NCI-H345 treated with DMSO at 0.1 percent for 48 hours (cell line): ENCODE measurements at regions not wholly inside any gene's neighbourhood (a gene's known extent, or its start where the extent isn't known, plus 50 kb on each side); places are given as distances from the start of the nearest gene placed in this dataset.
"Not testable (repeated sequence)": the region's sequence is repeated elsewhere in the genome, so short reads cannot be mapped to it uniquely, and the experiment has no call there.

Experiments used
- DNase-seq: peaks from one replicate; lab custom pipeline; 2025; ENCODE audit not compliant: unreplicated experiment; lab: John Stamatoyannopoulos, UW

DNA sequence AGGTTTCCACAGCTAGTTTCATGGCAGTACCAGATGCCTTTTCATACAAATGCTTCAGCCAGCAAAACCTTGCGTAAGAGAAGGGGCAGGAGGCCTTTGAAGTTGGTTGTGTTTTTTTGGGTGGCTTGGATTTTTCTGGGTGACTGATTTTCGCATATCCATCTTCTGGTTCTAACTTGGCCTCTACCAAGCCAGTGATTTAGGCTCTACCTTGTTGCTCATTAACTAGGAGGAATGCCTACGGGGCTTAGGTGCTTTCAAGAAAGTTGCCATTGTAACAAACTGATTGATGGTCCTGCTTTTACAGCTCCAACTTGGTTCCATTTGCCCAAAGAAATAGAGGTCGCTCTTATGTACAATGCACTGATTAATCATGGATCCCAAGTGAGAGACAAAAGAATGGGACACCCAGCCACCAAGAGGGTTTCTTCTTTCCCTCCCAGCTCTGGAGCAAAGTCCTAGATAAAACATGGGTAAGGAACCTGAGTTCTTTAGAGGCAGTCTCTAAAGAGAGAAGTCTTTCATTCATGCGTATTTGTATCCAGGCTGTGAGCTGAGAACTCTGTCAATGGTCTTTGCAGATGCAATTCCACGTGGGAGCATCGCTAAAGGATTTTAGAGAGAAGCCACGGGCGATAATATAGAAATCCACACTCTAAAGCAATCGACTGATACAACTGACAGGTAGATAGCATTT, 92.1 kb upstream of the FGFR2 start:
- DNase-seq: no peak

DNA sequence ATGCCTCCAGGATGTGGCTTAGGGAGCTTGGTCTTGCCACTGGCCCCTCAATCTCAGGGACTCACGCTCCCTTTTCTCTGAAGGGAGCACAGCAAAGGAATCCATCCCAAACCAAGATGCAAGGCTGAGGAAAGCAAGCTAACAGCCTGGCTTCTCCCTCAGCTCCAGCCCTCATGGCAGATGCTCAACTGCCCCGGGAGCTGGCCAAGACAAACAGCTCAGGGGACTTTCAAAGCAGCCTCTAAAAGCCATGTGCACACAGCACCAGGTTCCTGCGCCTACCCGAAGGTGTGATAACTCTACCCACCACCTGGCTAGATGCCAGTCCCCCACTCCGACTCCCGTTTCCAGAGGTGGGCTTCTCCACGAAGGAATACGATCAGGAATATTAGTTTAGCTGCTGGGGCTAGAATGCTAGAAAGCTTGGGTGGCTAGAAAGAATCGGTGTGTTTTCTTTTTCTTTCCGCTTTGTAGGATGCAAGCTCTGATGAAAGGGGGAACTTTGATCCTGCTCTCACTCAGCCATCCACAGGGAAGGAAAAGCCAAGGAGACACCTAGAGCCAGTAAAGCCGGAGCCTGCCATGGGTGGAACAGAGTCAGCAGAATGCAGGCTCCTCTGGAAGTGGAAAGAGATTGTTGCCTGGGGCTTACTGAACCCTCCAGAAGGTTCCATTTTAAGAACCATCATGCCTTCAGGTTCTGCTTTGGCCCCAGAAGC, 89.0 kb upstream of the FGFR2 start:
- no peak for DNase-seq

DNA sequence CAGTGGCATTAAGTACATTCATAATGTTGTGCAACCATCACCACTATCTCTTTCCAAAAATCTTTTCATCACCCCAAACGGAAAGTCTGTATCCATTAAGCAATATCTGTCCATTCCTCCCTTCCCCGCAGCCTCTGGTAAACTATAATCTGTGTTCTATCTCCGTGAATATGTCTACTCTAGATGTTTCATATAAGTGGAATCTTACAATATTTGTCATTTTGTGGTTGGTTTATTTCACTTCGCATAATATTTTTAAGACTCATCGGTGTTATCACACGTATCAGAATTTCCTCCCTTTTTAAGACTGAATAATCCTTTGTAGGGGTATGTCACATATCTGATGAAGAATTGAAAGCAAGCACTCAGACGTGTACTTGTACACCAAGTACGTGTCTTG, 86.0 kb upstream of the FGFR2 start:
- no peak for DNase-seq

DNA sequence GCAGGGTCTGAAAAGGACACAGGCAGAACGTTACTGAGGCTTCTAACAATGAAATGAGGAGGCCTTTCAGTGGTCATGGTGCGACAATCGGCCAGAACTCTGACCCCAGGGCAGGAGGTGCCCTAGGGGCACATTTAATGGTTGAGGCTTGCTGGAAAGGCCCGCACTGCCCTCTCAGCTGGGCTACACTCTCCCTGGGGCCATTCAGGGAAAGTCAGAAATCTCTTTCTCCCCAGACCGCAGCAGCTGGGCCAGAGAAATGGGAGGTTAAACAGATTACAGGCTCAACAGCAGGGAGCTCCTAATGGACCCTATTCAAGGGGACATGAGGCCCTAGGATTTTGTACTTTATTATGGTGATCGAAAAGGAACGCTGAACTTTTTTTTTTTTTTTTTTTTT, 85.6 kb upstream of the FGFR2 start:
- DNase-seq: no peak

DNA sequence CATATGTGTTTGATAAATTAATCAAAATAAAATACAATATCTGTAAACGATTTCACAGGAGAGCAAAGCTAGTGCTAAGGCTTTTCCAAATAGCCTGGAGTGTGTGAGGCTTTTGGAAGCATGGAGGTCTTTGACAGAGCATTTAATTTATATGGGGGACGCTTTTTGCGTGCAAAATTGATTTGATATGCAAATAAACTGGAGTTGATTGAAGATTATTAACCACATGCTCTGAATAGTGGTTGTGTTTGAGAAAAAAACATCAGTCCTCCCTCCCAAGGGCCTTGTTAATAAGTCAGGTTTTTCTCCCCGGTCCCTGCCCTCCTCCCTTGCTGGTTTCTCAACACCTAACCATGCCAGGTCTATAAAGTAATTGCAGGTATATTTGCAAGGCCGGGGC, 85.1 kb upstream of the FGFR2 start:
- no peak for DNase-seq

DNA sequence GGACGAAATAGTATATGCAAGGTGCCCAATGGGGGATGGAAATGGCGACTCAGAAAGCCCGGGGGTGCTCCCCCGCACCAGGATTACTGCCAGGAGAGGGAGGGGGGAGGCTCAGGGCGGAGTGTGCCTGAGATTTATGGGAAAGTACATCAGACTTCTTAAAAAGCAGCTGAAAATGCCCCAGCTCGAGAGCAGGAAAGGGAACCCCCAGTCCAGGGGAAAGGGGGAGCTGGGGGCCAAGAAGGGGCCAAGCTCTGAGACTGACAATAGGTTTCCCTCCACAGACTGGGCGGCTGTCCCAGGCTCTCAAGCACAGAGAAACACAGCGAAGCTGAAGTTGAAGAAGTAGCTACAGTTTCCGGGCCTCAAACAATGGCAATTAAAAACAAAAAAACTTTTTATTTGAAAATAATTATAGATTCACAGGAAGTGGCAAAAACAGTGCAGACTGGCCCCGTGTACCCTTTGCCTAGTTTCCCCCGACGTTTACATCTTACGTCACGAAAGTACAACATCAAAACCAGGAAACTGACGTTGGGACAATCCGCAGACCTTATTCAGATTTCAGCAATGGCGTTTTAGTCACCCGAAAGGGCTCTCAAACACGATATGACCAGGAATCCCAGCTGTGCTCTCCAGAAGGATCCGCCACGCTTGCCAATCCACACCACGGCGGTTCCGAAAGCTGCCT, 83.9 kb upstream of the FGFR2 start:
- DNase-seq: no peak

DNA sequence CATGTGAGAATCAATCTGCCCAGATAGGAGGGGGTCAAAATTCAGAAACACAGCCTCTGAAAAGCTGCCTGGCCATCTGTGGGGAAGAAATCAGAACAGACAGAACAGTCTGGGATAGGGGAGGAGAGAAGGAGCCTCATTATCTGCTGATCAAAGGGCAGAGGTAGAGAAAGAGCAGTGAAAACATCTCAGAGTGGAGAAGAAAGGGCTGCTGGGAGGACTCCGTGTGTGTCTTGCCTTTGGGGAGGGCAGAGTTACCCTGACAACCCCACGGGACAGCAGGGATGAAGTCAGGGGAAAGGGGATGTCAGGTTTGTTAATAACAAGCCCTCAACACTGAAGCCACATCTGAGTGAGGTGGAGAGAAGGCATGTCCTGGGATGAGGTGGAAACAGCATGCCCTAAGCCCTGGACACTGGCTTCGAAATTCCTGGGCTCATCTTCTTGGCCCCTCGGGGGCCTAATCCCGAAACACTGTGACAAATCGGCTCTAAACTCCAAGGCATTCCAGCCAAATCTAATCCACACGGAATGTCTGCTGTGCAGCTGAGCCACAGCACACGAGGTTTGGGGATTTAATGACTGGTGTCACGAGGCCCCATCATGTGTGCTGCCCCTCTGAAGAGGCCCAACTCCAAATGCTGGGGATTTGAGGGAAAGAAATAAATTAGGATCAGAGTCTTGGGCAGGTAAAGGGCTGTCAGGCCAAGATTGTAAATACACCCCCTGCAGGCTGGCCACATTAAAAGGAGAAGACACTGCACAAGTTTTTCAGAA, 82.8 kb upstream of the FGFR2 start:
- DNase-seq: no peak

DNA sequence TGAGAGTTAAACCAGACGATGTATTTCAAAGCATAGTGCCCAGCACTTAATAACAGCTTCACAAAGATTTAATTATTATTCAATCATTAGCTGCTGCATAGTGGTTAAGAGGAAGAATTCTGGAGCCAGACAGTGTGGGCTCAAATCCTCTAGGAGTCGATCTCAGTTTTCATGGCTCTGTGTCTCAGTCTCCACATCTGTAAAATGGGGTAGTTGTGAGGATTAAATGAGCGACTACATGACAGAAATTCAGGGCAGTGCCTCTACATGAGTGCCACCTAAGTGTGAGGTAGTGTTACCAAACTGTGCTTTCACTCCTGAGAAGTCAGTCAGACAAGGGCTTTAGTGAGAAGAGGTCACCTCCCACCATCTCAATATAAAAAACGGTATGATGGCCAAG, 81.7 kb upstream of the FGFR2 start:
- no peak for DNase-seq

DNA sequence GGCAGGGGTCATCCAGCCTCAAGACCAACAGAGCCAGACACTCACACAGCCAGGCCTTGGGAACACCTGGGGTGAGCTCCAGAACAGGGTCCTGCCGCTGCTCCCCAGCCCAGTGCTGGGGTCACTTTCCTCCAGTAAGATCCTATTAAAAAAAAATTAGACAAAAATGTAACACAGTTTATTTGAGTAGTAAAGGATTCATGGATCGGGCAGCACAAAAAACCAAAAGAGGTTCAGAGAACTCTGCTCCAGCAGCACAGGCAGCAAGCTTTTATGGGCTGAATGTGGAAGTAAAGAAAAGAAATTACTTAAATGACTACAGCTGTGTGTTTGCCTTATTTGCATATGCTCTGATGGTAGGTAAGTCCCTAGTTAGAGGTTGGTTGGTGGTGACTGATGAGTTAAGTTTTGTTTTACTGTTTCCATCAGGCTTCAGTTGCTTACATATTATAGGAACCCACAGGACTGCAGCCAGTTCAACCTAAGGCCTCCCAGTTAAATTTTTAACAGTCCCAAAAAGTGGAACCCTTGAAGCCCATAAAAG, 80.5 kb upstream of the FGFR2 start:
- DNase-seq: no peak

DNA sequence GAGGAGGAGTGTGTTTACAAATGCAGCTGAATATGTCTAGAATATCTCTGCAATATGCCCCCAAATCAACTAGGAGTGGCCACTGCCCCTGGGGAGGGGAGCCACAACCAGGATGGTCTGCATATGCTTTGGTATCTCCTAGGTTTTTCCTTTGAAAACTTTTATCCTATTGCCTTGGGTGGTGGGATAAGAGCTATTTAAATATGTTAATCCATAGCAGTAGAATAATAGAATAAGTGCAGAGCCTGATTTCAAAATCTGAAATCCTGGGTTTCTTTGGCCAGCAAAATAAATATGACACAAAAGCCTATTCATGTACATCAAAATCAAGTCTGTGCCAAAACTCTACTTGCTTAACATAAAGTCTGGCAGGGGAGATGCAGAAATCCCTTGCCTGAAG, 79.6 kb upstream of the FGFR2 start:
- DNase-seq: no peak

DNA sequence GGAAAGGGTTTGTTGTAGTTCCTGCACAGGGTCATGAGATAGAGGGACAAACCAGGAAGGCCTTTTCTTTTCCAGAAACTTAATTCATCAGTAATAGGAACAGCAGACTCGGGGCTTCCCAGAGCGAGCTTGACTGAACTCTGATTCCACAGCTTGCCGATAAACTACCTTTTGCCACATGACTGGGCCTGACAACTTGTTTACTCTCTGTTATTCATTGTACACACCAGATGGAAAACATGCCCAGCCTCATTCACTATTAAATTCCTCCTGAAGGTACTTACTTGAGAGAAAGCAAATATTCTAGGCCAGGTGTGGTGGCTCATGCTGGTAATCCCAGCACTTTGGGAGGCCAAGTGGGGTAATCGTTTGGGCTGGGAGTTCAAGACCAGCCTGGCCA, 77.1 kb upstream of the FGFR2 start:
- no peak for DNase-seq

DNA sequence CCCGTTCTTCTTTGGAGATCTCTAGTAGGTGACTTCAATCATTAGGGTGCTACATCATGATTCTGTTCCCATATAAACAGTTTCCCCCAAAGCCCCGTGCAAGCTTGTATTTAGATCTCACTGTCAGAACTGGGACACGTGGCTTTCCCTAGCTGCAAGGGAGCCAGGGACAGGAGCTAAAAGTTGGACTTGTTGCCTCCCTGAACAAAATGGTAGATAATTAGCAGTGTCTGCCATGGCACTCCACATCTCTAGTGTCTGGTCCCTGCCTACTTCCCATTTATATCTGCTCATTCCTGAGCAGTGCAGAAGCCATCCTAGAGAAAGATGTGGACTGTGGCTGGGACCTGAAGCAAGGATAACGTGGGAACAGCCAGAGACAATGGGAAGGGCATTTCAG, 76.6 kb upstream of the FGFR2 start:
- no peak for DNase-seq

DNA sequence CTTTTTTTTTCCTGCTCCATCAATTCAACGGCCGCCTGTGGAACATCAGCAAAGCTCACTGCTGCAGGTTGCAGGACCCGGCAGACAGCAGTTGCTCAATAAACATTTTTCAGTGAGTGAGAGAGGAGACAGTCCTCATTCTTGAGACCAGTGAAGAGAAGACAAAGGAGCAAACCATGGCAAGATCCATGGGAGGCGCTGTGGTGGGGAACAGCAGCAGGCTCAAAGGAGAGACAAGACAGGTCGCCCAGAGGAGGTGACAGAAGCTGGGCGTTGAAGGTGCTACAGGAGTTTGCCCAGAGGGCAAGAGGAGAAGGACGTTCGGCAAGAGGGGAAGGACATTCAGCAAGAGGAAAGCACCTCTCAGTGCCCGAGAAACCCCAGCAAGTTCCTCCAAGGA, 74.5 kb upstream of the FGFR2 start:
- no peak for DNase-seq

DNA sequence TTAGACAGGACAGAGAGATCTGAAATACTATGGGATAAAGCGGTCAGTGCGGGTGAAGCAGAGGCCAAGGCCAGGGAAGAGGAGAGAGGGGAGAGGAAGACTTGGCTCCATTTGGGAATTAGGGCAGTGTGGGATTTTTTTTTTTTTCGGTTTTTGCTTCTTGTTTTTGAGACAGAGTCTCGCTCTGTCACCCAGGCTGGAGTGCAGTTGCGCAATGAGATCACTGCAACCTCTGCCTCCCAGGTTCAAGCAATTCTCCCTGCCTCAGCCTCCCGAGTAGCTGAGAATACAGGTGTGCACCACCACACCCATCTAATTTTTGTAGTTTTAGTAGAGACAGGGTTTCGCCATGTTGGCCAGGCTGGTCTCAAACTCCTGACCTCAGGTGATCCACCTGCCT, 71.6 kb upstream of the FGFR2 start:
- DNase-seq: not testable (repeated sequence)

DNA sequence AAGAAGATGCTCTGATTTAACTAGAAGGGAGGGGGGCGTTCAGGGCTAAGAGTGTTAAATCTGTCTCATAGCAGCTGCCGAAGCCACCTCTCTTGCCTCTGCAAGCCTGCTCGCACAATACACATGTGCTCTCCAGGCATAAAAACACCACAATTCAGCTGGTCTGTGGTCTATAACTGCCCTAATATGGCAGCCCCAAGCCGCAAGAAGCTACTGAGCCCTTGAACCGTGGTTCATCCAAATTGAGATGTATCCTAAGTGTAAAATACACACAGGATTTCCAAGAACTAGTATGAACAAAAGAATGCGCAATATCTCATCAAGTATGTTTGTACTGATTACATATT, 70.8 kb upstream of the FGFR2 start:
- DNase-seq: no peak

DNA sequence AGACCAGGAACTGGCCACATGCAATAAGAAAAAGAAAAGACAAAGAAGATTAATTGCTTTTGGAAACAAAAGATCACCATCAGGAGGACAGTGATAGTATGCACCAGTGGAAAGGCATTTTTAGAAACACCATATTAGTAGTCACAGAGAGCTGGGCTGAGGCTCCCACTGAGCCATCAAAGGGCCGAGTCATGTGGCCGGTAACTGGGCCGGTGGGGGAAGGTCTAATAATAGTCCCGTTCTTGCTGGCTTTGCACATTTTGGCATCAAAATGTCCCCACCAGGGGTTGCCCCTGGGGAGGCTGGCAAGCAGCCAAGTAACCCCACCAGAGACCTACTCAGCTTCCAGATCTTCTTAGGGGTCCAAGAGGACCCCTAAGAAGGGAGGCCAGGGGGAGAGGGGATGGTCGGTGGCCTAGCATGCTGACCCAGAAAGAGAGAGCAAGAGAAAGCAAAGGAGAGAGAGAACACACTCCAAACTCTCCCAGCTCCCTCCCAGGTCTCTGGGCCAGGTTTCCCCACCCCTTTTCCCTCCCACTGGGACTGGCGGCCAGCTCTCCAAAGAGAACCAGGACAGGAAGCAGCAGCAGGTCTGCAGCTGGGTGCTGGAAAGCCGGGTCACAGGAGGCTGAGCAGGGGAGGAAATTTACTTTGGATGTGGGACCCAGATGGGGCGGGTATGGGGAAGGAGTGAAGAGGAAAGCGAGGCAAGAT, 70.2 kb upstream of the FGFR2 start:
- peak; percentile 3 for DNase-seq

DNA sequence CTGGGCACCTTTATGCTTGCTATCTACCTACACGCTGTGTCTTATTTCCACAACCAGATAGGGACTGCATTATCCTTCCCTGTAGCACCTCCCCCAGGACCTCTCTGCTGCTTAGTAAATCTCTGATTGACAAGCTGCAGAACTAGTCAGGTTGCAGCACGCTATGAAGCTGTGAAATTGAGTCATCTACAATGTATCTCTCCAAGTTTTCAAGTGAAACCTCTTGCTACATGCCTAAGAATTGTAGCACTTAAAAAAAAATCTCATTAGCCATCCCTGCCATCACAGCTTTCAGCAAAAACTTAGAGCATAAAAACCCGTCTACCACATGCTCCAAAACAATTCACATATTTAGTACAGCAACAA, 69.7 kb upstream of the FGFR2 start:
- no peak for DNase-seq

DNA sequence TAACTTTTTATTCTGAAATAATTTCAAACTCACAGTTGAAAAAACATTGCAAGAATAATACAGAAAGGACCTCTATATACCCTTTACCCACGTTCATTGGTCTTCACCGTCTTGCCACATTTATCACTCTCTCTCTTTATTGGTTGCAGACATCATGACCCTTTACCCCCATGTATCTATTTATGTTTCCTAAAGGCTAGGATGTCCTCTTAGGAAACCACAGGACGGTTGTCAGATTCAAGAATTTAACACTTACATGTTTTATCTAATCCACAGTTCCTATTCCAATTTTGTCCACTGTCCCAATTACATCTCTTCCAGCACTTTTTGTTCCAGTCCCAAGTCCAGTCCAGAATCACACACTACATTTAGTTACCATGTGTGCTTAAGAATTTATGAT, 67.6 kb upstream of the FGFR2 start:
- DNase-seq: no peak

DNA sequence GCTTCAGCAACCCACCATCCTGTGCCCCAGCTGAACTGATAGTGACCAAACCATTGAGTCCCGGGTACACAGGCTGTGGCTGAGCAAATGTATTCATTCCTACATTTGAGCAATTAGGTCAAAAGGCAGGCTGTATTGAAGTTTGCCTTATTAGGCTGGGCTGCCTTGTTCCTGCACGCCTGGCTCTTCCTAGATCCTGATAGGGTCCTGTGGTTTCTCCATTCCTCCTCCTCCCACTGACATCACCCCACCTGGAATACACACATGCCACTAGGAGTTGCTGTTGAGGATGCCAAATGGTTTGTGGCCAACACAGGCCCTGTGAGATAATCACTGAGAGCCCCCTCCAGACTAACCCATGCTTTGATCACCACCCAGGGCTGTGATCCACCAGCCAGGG, 66.4 kb upstream of the FGFR2 start:
- DNase-seq: no peak

DNA sequence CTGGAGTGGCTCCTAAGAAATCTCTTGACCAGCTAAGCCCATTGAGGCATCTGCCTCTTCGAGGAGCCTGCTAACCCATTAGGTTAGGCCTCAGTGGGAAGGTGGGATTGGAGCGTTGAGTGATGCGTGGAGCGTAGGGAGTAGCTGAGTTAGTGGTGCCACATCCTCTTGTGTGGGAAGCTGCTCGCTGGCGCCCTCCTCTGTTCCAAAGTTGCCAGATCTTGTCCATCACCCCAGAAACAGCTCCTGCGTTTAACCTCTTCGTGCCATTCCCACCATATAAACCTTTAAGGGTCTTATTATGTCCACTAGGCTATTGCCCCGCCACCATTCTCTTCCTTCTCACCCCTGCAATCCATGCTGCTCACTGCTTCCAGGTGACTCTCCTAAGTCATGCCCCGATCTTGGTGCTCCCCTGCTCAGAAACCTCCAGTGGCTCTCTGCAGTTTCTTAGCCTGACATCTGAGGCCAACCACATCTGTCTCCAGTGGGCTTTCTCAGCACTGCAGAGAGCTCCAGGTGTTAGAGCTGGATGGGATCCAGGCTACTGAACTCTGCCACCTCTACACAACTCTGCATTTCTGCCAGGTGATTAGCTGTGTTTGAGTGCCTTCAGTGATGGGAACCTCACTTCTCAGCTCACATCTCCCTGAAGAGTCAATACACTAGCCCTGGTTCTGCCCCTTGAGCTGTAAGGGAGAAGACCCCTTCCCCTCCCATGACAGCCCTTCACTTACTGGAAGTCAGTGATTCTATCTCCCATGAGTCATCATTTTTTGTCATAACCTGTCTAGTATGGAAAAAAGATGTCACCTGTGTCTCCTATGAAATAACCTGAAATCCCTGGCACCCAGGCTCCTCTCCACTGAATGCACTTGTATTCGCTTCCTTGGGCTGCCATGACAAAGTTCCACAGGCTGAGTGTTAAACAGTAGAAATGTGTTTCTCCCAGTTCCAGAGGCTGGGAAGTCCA, 65.0 kb upstream of the FGFR2 start:
- no peak for DNase-seq
